Gastrocnemius medialis (tissue), 4 donors: ENCODE measurements at regions not wholly inside any gene's neighbourhood (a gene's known extent, or its start where the extent isn't known, plus 50 kb on each side); places are given as distances from the start of the nearest gene placed in this dataset.

Experiments used
- POLR2A ChIP-seq, 2 donors: fragments of 450-650 bp; IDR thresholded peaks; one replicate each; pipeline ENCODE4 v1.6.1; 2017; ENCODE audit warnings: antibody characterized with exemption in 2 of 2, mild to moderate bottlenecking in 2 of 2, moderate library complexity in 2 of 2
- TF ChIP-seq, protein P1 (sequence below), 5 experiments: fragments of 450-650 bp in 3 of 5; fragments of 200-600 bp in 2 of 5; sonication (generic) in 2 of 5; IDR thresholded peaks in 4 of 5; conservative IDR thresholded peaks in 1 of 5; 1 replicate in 4 of 5; 2 replicates in 1 of 5; pipeline ENCODE4 v1.5.1; 2016 to 2019; ENCODE audit warnings: antibody characterized with exemption in 5 of 5, mild to moderate bottlenecking in 3 of 5, moderate library complexity in 3 of 5

DNA sequence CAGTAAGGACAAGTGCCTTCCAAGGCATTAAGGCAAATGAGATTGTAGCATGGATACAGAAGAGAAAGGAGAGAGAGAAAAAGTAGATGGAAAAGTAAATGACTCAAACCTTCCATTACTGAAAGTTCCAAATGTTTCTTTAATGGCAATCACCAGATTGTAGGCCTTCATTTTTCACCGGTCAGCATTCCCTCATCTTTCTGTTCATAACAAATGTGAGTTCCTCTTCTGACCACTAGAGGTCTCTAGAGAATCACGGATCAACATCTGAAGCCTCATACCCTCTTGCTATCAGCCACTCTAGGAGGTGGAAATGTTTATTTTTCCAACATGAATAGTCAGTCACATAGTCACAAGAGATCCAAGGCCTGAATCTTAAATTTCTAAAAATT is 73.6 kb upstream of the RPS23 start:
- TF ChIP-seq, protein P1, sequence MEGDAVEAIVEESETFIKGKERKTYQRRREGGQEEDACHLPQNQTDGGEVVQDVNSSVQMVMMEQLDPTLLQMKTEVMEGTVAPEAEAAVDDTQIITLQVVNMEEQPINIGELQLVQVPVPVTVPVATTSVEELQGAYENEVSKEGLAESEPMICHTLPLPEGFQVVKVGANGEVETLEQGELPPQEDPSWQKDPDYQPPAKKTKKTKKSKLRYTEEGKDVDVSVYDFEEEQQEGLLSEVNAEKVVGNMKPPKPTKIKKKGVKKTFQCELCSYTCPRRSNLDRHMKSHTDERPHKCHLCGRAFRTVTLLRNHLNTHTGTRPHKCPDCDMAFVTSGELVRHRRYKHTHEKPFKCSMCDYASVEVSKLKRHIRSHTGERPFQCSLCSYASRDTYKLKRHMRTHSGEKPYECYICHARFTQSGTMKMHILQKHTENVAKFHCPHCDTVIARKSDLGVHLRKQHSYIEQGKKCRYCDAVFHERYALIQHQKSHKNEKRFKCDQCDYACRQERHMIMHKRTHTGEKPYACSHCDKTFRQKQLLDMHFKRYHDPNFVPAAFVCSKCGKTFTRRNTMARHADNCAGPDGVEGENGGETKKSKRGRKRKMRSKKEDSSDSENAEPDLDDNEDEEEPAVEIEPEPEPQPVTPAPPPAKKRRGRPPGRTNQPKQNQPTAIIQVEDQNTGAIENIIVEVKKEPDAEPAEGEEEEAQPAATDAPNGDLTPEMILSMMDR (IDR thresholded peaks at IDR 0.05 in 4 of 5, conservative IDR thresholded peaks at IDR 0.05 in 1 of 5): peak; percentile 73 to 76 (median 75)
- no peak for TF ChIP-seq POLR2A (IDR thresholded peaks at IDR 0.05)
